EH (cell line): ENCODE measurements at regions not wholly inside any gene's neighbourhood (a gene's known extent, or its start where the extent isn't known, plus 50 kb on each side); places are given as distances from the start of the nearest gene placed in this dataset.

Experiments
- DNase-seq: peaks from one replicate; pipeline ENCODE4 v3.0.0-alpha.2; 2015; ENCODE audit warnings: low read depth

DNA sequence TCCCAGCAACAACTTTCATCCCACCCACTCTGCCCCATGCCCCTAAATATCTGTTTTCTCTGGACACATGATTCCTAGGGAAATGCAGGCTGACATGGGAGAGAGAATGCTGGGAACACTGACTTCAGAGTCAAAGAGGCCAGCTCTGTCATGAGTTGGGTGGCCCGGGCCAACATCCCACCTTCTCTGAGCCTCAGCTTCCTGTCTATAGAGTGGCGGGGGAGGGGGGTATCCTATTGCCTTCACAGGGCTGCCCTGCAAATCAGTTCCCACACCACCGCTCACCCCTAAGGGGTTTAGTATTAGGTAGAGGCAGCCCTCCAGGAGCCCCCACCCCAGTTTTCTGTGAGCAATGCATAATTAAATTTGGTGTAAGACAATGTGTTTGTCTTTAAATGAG is 175.0 kb upstream of the NCAM1 start:
- no peak for DNase-seq

DNA sequence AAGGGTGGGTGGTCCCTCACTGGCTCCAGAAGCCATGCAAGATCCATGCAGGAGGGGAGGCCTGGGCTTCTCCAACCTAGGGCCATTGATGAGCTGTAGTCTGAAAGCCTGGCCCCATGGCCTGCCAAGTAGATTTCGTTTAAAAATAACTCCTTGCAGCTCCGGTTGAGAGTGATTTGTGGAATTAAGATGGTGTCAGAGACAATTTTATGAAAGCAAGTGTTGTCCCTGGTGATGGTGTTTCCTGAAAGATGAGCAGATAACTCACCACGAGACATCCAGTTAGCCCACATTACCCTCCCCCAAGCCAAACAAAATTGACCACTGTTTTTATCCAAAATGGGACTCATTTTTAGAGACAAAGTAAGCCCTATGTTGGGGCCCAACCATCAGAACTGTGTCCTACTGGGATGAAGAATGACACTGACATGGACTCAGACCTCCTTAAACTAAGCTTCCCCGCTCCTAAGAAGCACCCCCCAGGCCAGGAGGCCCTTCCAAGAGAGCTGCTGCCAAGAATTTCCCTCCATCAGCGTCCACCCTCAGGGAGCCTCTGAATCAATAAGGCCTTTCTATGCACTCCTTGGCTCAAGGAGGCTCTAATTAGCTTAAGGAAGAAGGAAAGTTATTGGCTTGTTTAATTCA is 174.2 kb upstream of the NCAM1 start:
- DNase-seq, result no peak

DNA sequence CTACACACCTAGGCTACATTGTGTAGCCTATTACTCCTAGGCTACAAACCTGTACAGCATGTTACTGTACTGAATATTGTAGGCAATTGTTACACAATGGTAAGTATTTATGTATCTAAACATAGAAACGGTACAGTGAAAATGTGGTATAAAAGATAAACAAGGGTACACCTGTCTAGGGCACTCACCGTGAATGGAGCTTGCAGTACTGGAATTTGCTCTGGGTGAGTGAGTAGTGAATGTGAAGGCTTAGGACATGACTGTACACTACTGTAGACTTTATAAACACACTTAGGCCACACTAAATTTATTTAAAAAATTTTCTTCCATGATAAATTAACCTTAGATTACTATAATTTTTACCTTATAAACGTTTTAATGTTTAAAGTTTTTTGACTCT is 171.7 kb upstream of the NCAM1 start:
- DNase-seq, result no peak

DNA sequence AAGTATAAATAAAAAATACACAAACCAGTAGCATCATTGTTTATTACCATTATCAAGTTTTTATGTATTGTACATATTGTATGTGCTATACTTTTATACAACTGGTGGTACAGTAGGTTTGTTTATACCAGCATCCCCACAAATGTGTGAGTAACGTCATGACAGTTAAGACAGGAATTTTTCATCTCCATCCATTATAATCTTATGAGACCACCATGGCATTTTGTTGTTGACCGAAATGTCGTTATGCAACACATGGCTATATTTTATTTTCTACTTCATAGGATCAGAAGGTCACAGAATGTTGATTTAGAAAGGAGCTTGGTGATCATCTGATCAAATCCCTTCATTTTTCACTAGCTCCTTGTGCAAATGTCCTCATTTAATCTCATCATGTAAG is 170.9 kb upstream of the NCAM1 start:
- no peak for DNase-seq

DNA sequence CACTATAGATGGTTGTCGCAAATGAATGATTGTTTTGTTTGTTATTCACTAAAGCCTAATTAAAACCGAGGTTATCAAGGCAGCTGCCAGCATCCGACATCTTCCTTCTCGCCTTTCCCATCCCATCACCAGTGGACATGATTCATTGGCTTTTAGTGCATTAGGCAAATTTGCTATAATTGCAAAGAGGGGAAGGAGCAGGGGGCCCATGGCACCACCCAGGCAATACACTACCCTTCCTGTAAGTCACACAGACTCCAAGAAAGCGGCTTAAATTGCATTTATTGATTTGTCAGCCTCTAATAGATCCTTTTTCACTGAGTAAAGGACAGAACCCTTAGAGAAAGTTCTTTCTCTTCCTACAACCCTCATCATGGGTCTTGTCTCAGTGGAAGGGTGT is 169.2 kb upstream of the NCAM1 start:
- no peak for DNase-seq

DNA sequence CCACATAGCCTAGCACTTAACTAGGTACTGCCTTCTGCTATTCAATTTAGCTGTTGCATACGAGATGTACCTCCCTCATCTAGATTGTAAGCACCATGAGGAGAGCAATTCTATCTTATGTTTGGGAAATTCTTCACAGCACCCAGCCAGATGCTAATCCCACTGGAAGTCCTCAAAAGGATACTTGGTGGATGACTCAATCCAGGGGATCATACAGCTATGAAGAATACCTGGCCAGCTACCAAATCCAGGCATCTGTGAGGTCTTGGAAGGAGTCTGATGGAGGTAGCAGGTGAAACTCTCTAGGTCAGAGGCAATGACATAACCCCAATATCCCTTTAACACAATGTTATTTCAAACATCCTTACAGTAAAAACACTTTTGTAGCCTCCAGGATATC is 167.8 kb upstream of the NCAM1 start:
- no peak for DNase-seq

DNA sequence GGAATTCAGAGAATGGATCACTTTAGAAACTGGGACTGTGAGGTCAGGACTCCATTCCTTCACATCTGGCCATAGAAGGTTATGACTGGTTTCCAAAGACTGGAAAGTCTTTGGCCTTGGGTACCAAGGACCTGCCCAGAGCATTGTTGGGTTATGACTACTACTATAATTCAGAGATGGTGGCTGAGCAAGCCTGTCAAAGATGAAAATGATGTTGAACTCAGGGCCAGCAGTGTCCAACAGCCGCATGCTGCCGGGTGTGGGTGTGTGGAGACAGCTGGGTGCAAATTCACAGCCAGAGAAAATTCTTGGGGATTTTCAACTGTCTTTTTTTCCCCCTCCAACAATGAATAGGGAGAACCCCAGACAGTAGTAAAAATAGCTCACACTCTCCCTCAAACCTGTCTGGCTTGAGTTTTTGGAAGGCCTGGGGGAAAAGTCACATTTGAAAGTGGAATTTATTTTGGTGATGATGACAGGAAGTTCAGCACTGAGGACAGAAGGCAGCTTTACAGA is 166.8 kb upstream of the NCAM1 start:
- no peak for DNase-seq

DNA sequence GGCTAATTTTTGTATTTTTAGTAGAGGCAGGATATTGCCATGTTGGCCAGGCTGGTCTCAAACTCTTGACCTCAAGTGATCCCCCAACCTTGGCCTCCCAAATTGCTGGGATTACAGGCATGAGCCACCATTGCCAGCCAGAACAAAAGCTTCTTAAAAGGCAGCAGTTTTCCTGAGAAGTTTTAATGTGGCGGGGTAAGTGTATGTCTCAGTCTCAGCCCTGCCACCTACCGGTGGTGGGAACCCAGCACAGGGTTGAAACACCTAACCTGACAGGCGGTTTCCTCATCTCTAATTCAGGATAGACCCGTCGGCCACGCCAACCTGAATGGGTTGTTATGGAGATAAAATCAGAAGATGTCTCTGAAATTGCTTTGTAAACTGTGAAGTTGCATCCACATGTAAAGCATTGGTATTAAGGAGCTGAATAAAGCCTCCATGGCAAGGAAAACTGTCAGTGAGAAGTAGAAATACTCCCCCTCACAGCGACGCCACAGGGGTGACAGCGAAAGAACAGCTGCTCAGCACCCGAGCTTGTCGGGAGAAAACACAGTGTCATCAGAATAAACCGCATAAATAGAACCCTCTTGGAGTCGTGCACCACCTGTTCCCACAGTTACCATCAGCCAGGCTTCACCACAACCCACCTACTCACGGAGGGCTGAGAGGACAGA is 165.9 kb upstream of the NCAM1 start:
- peak; percentile 49 for DNase-seq

DNA sequence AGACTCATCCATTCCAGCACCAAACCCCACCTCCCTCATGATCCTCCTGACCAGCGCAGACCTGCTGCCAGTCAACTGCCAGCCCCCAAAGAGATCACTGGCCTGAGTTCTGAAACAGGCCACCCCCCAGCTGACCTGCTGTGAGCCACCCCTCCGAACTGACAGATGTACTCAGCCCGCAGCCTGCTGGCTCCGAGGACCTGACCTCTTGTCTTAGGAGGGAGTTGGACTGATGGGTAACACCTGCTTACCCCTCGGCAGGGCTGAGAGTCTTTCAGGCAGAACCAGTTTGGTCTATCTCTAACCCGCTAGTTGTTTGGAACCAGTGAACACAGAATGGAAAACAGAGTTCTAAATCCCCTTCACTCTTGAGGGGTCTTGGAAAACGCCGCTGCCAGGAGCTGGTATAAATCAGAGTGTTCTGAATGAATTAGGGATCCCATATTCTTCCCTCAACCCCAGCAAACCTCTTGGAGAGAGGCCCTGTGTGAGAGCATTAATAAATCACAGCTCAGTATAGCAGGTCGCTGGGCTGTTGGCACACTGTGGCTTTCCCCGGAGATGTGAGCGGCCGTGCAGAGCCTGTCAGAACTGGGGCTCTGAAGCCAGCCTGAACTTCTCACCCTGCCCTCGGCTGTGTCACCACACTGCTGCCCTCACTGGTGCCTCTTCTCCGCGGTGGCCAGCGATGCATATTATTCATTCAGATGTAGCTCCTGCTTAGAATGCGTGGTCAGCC is 165.1 kb upstream of the NCAM1 start:
- no peak for DNase-seq

DNA sequence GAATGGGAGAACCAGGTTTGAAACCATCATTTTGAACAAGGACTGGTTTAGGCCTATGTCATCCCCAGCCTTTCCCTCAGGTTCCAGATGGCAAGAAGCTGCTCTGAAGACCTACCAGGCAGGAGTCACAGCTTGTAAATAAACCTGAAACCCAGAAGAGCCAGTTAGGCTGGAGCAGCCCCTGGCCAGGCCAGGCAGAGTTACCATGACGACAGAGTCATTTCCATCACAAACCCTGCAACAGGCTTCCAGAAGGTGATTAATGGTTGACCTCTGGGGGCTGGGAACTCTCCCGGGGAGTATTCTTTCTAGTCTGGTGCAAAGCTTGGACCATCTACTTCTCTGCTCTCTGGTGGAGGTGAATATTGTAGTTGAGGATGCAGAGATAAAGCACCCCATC is 164.1 kb upstream of the NCAM1 start:
- DNase-seq, result no peak

DNA sequence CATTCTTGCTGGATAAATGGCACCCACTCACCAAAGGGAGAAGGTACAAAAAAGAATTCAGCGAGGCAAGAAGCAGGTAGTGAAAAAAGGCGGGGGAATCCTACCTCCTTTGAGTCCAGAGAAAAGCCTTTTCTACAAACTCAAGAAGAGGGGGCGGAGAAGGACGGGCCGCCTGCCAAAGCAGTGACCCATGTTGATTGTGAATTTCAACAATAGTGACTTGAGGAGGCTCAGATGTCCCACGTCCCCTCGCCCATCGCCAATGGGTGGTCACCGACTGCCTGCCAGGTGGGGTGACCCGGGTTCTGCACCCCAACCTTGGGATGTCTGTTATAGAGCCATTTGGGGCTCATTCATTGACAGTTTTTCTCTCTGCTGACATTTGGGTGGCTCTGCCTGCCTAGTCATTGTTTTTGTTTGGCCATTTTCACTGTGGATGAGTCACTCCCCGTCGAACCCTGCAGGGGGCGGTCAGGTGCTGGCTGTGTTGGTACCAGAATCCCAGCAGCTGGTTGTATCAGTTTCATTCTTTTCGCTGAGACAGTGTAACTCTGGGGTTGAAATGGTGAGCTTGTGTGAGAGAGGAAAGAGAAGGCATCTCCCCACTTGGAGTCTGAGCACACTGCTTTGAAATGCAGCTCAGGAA is 163.4 kb upstream of the NCAM1 start:
- peak; percentile 20 for DNase-seq

DNA sequence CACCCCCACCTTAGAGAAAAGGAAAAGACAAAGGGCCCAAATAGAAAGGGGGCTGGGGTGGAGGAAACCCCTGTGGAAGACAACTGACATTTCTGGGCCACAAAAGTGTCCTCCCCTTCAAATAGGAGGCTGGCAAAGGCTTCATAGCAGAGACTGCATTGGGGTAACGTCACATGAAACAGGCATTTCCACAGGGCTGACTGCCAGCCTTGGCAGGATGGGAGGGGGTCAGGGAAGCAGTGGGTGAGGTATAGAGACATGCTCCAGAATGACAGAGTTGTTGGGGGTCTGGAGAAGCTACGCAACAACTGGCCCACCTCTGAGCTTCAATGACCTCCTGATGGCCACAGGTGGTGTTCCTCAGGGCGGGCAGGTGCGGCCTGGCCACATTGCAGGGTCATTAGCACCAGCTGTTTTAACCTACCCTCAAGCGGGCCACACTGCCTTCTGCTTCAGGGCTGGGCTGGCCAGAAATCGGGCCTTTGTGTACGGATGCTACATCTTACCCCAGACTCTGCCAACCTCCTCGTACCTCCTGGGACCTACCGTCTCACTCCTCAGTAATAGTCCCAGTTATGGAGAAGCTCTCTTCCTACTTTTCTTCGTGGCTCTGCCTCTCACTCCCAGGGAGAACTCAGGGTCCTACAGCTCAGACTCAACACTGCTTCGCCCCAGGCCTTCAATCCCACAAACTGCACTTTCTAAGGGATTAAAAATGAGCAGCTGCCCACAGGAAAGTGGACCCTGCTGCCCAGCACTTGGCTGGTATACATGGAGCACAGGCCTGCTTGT is 160.0 kb upstream of the NCAM1 start:
- DNase-seq, result no peak

DNA sequence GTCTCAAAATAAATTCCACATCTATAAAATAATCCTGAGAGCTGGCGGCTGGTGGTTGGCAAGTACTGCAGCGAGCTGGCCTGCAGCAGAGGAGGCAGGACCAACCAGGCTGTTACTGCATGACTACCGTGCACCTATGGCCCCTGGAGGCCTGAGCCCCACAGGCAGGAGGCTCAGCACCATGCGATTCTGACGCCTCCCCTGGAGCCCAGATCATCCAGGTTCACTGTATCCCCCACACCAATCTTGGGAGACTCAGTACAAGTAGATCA is 159.5 kb upstream of the NCAM1 start:
- no peak for DNase-seq

DNA sequence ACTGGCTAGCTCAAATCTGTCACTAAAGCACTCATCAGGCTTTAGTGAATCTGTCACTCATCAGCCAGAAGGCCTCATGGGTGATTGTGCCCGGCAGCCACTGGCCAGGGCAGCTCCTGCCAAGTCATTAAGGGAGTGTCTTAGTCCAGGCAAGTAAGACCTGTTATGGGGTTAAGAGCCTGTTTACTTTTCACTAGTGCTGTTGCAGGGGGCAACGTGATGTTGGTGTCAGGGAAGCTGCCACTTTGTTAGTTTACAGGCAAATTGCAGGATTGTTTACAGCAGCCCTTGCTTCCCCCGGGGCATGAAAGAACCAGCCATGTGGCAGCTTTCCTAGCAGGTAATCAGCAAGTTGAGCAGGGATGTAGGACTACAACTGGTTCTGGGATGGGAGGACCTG is 155.6 kb upstream of the NCAM1 start:
- no peak for DNase-seq

DNA sequence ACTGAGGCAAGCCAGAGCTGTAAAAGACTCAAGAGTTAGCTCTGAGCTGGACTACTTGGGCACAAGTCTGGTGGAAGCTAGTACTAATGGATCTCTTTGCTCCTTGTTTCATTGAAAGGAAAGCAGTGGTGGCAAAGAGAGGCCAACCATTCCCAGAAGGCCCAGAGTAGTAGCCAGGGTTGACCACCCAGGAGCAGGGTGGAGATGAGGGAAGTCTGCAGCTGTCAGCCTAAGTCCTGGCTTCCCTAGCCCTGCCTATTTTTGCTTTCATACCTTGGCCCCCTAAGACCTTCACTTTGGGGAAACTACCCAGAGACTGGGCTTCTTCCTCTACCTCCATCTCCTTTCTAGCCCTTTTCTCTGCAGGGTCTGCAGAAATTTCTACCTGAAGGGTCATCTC is 155.0 kb upstream of the NCAM1 start:
- no peak for DNase-seq

DNA sequence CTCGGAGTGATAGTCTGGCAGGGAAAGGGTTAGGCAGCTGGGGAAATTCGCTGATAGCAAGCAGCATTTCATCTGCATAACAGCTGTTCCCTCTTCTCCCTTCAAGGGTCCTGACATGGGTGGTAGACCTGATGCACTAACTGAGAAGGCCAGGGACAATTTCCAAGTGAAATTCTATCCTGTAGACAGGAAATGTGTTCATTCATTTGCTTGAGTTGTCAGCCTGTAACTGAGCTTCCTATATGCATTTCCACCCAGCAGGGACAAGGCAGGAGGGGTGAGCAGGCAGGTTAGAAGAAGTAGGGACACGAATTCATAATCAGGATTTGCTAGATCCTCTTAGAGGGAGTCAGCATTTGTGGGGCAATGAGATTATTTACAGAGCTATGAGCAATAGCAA is 154.3 kb upstream of the NCAM1 start:
- DNase-seq, result no peak

DNA sequence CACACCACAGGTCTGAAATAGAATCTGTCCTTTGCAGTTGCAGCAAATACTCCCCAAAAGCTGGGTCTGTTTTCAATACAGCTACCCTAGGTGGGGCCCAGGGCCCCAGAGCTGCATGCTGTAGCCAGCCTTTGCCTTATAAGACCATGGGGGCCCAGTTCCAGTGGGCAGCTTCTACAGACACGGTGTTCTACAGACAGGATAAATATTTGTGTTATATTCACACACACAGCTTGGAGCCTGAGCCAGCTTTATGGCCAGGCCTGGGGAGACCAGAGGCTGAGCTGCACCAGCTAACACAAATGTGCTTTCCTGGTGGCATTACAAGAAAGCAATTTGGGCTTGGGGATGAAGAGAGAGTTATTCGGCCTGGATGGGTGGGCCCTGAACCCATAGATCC is 151.8 kb upstream of the NCAM1 start:
- no peak for DNase-seq

DNA sequence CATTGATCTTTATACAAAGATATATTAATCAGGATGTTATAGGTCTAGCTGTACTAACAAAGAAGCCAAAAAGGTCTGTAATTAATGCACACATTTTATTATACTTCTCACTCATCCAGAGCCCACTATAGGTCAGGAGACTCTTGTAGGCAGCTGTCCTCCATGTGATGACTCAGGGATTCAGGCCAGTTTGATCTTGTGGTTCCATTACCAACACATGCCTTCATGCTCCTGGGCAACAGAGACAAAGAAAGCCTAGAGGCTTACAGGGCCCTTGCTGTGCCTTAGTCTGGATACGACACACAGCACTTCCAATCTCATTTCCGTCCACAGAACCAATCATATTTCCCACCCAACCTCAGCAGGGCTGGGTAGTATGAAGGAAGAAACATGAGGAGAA is 150.3 kb upstream of the NCAM1 start:
- no peak for DNase-seq

DNA sequence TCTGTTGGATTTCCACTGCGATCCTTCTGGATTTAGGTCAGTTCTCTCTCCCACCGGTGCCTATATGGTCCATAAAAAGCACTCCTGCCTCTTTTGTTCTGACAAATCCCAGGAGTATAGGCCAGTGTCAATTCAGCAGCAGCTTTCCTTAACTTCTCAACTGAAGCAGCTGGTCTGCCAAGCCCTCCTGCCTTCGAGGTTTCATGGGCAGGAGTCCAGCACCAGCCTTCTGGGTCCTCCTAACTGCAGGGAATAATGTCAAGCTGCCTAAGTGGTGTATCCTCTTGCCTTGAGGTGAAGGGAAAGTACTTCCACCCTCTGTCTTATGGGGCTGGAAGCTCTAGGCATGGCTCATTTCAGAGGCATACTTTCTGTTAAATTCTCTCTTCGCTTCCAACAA is 149.4 kb upstream of the NCAM1 start:
- no peak for DNase-seq

DNA sequence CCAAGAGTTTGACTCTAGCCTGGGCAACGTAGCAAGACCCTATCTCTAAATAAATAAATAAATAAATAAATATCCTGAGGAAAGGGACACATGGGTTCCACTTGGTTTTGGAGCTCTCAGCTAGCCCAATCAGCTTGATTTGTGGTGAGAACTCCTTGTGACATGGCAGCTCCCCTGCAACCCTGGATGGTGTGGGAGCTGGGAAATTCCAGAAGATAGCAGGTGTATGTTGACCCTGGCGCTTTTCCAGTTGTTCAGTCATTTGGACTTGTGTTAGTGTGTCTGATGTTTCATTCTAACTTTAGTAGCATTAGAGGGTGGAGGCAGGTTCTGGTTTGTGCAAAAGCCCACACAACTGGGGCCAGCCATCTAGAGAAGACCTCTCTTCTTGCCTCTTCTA is 148.5 kb upstream of the NCAM1 start:
- no peak for DNase-seq

DNA sequence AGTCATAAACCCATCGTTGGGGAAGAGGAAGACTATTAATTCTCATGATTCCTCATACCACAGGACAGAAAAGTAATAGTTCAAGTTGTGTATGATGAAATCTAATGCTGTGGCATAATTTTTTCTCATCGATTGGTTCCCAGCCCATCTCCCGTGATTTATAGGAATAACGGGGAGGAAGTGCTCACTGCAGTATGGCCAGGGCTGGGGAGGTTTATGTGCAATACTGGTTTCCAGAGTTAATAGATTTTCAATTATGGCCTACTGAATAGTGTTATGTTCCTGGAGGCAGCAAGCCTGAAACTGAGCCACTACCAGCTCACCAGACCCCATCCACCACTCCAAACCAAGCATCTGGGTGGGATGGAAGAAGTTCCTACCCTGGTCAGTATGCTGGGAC is 147.1 kb upstream of the NCAM1 start:
- no peak for DNase-seq

DNA sequence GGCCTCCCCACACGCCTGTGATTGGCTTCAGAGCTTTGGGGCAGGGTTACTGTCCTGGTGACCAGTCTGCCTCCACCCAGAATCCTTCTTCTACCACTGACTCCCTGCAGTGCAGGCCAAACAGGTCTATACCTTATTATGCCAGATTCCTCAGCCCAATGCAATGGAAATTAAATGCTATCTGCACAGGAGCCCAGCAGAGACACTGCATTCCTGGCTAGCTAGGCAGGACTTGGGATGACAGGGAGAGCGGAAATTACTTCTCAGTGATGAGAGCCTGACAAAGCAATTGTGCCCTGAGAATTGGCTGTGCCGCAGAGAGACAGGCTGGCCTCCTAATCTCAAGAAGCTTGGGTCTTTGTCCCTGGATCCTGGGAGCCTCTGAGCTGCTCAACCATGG is 143.8 kb upstream of the NCAM1 start:
- no peak for DNase-seq
